IMR-90 (cell line): ENCODE measurements at regions not wholly inside any gene's neighbourhood (a gene's known extent, or its start where the extent isn't known, plus 50 kb on each side); places are given as distances from the start of the nearest gene placed in this dataset.
"Not testable (repeated sequence)": the region's sequence is repeated elsewhere in the genome, so short reads cannot be mapped to it uniquely, and the experiment has no call there.

Experiments used
- BHLHE40 ChIP-seq: fragments of 150-350 bp; IDR thresholded peaks from 2 replicates; pipeline ENCODE4 v1.6.1; 2016; ENCODE audit warnings: mild to moderate bottlenecking, low read depth, low read length
- CTCF ChIP-seq: conservative IDR thresholded peaks from 2 replicates; pipeline ENCODE4 v1.5.1; 2012; ENCODE audit warnings: mild to moderate bottlenecking, low read depth, low read length, improper control_type of control experiment
- MAFK ChIP-seq: IDR thresholded peaks from 2 replicates; pipeline ENCODE4 v1.6.1; 2012; ENCODE audit warnings: low read depth, low read length, improper control_type of control experiment
- NFE2L2 ChIP-seq: fragments of 150-350 bp; IDR thresholded peaks from 2 replicates; pipeline ENCODE4 v1.6.1; 2016; ENCODE audit warnings: low read depth, mild to moderate bottlenecking, low read length
- RAD21 ChIP-seq: IDR thresholded peaks from 2 replicates; pipeline ENCODE4 v1.6.1; 2012; ENCODE audit warnings: low read length, improper control_type of control experiment
- RFX5 ChIP-seq: IDR thresholded peaks from 2 replicates; pipeline ENCODE4 v1.8.0; 2012; ENCODE audit warnings: low read depth, mild to moderate bottlenecking, low read length, moderate library complexity
- SMC3 ChIP-seq: fragments of 150-350 bp; IDR thresholded peaks from 2 replicates; pipeline ENCODE4 v1.6.1; 2016; ENCODE audit warnings: low read depth, mild to moderate bottlenecking, antibody characterized with exemption, low read length, moderate library complexity
- TF ChIP-seq, protein P1 (sequence below): fragments of 150-350 bp; IDR thresholded peaks from 2 replicates; pipeline ENCODE4 v1.6.1; 2017; ENCODE audit warnings: mild to moderate bottlenecking, antibody characterized with exemption, low read length, low read depth
- TF ChIP-seq, protein P2 (sequence below): fragments of 150-350 bp; IDR thresholded peaks from 2 replicates; pipeline ENCODE4 v1.6.1; 2016; ENCODE audit warnings: low read depth, mild to moderate bottlenecking, low read length, moderate library complexity, borderline replicate concordance

GRCh38 chr1:119267288-119267687, 101.3 kb upstream of the HAO2 start:
- not testable (repeated sequence) for TF ChIP-seq SMC3, BHLHE40, RFX5, MAFK, CTCF, NFE2L2, RAD21
- TF ChIP-seq, protein P1, sequence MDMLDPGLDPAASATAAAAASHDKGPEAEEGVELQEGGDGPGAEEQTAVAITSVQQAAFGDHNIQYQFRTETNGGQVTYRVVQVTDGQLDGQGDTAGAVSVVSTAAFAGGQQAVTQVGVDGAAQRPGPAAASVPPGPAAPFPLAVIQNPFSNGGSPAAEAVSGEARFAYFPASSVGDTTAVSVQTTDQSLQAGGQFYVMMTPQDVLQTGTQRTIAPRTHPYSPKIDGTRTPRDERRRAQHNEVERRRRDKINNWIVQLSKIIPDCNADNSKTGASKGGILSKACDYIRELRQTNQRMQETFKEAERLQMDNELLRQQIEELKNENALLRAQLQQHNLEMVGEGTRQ, result not testable (repeated sequence)
- TF ChIP-seq, protein P2, sequence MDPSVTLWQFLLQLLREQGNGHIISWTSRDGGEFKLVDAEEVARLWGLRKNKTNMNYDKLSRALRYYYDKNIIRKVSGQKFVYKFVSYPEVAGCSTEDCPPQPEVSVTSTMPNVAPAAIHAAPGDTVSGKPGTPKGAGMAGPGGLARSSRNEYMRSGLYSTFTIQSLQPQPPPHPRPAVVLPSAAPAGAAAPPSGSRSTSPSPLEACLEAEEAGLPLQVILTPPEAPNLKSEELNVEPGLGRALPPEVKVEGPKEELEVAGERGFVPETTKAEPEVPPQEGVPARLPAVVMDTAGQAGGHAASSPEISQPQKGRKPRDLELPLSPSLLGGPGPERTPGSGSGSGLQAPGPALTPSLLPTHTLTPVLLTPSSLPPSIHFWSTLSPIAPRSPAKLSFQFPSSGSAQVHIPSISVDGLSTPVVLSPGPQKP, result not testable (repeated sequence)
